GM06990 (cell line): ENCODE measurements at regions not wholly inside any gene's neighbourhood (a gene's known extent, or its start where the extent isn't known, plus 50 kb on each side); places are given as distances from the start of the nearest gene placed in this dataset.
"Not testable (repeated sequence)": the region's sequence is repeated elsewhere in the genome, so short reads cannot be mapped to it uniquely, and the experiment has no call there.

Experiments used
- DNase-seq: peaks from one replicate; pipeline ENCODE4 v3.0.0-alpha.2; 2011; ENCODE audit not compliant: insufficient read length; ENCODE audit errors: extremely low read depth
- H3K27me3 ChIP-seq: replicated peaks from 2 replicates; pipeline ENCODE4 v1.6.0; 2011; ENCODE audit warnings: low read length; ENCODE audit not compliant: control insufficient read depth, insufficient read depth
- H3K36me3 ChIP-seq: 2 replicates; pipeline ENCODE4 v1.5.1; 2011; ENCODE audit warnings: low read length; ENCODE audit not compliant: control insufficient read depth, insufficient read depth
- H3K4me3 ChIP-seq: replicated peaks from 2 replicates; pipeline ENCODE4 v1.5.1; 2011; ENCODE audit warnings: low read depth, mild to moderate bottlenecking, control low read depth, low read length
- CTCF ChIP-seq: IDR thresholded peaks from 2 replicates; pipeline ENCODE4 v1.5.1; 2011; ENCODE audit warnings: low read length, control low read depth, mild to moderate bottlenecking, inconsistent platforms; ENCODE audit not compliant: insufficient read depth, poor library complexity, severe bottlenecking

- Histone ChIP-seq H3K4me3 (no peak overlapping the region), H3K27me3 (no peaks in the 10 kb centered on the region), H3K36me3 (no peaks in the 10 kb centered on the region)
- TF ChIP-seq CTCF, result no peak
- no peak for DNase-seq
Observed at GRCh38 chr7:153566324-153566723, 485.9 kb upstream of the DPP6 start.

GRCh38 chr7:153567426-153567825 is 484.8 kb upstream of the DPP6 start:
- no peak for DNase-seq
- Histone ChIP-seq H3K4me3 (no peak overlapping the region), H3K36me3 (no peaks in the 10 kb centered on the region), H3K27me3 (no peaks in the 10 kb centered on the region)
- TF ChIP-seq CTCF, result no peak

GRCh38 chr7:153569520-153569919 is 482.7 kb upstream of the DPP6 start:
- H3K36me3 ChIP-seq, H3K4me3 ChIP-seq, H3K27me3 ChIP-seq, DNase-seq: not testable (repeated sequence)

GRCh38 chr7:153576096-153576495 is 476.1 kb upstream of the DPP6 start:
- no peak overlapping the region for H3K4me3 ChIP-seq
- no peak for DNase-seq
- H3K36me3 ChIP-seq, result no peaks in the 10 kb centered on the region
- H3K27me3 ChIP-seq, result no peaks in the 10 kb centered on the region
- no peak for TF ChIP-seq CTCF

- H3K36me3 ChIP-seq, result no peaks in the 10 kb centered on the region
- no peaks in the 10 kb centered on the region for H3K27me3 ChIP-seq
- TF ChIP-seq CTCF, result no peak
- DNase-seq, result no peak
- no peak overlapping the region for H3K4me3 ChIP-seq
Observed at GRCh38 chr7:153581419-153581818, 470.8 kb upstream of the DPP6 start.

- TF ChIP-seq CTCF, result no peak
- DNase-seq, result no peak
Observed at GRCh38 chr7:153584132-153584531, 468.1 kb upstream of the DPP6 start.

GRCh38 chr7:153588586-153588985 is 463.6 kb upstream of the DPP6 start:
- TF ChIP-seq CTCF, result no peak
- Histone ChIP-seq H3K27me3 (no peaks in the 10 kb centered on the region), H3K4me3 (no peak overlapping the region), H3K36me3 (no peaks in the 10 kb centered on the region)
- DNase-seq, result no peak

More at GRCh38 chr7:153584132-153584531, 468.1 kb upstream of the DPP6 start:
- H3K36me3 ChIP-seq, result no peaks in the 10 kb centered on the region
- no peaks in the 10 kb centered on the region for H3K27me3 ChIP-seq
- no peak overlapping the region for H3K4me3 ChIP-seq
